ENCODE measurements at regions not wholly inside any gene's neighbourhood (a gene's known extent, or its start where the extent isn't known, plus 50 kb on each side); places are given as distances from the start of the nearest gene placed in this dataset.

GRCh38 chr6:71410164-71410566 lies 121.6 kb downstream of the OGFRL1 start:
- Histone ChIP-seq H3K4me1 (peaks cover 33% of the 10 kb centered on the region), H3K4me3 (no peak overlapping the region)
- no peak for DNase-seq

GRCh38 chr6:71410681-71411080 lies 122.1 kb downstream of the OGFRL1 start:
- ATAC-seq = no peak
- no peak for DNase-seq
- H3K4me3 ChIP-seq = no peak overlapping the region

More at GRCh38 chr6:71410164-71410566, 121.6 kb downstream of the OGFRL1 start:
- Histone ChIP-seq H3K27me3 (no peaks in the 10 kb centered on the region), H3K9me3 (no peaks in the 10 kb centered on the region), H3K36me3 (peaks cover 8% of the 10 kb centered on the region), H3K27ac (no peak overlapping the region)
- ATAC-seq = no peak
- TF ChIP-seq CTCF (IDR thresholded peaks at IDR 0.05) = no peak
- intact Hi-C loops (cut with DNase I) = no loop called here

GRCh38 chr6:71411882-71412281 lies 123.3 kb downstream of the OGFRL1 start:
- ATAC-seq (no peak), DNase-seq (no peak)
- no peaks in the 10 kb centered on the region for H3K27me3 ChIP-seq
- H3K9me3 ChIP-seq = no peaks in the 10 kb centered on the region
- no peak for TF ChIP-seq CTCF (IDR thresholded peaks at IDR 0.05)
- peaks cover 41% of the 10 kb centered on the region for H3K4me1 ChIP-seq
- H3K4me3 ChIP-seq = no peak overlapping the region
- intact Hi-C loops (cut with DNase I) = no loop called here
- peak overlapping the region; percentile 70 for H3K27ac ChIP-seq
- H3K36me3 ChIP-seq = peaks cover 25% of the 10 kb centered on the region

More at GRCh38 chr6:71410681-71411080, 122.1 kb downstream of the OGFRL1 start:
- H3K27ac ChIP-seq = peak overlapping the region; percentile 8
- H3K36me3 ChIP-seq = peaks cover 13% of the 10 kb centered on the region
- no peak for TF ChIP-seq CTCF (IDR thresholded peaks at IDR 0.05)
- H3K27me3 ChIP-seq = no peaks in the 10 kb centered on the region
- peaks cover 38% of the 10 kb centered on the region for H3K4me1 ChIP-seq
- intact Hi-C loops (cut with DNase I) = no loop called here
- no peaks in the 10 kb centered on the region for H3K9me3 ChIP-seq

GRCh38 chr6:71412559-71413140 lies 124.0 kb downstream of the OGFRL1 start:
- TF ChIP-seq CTCF (IDR thresholded peaks at IDR 0.05) = no peak
- no peaks in the 10 kb centered on the region for H3K9me3 ChIP-seq
- peak overlapping the region; percentile 70 for H3K27ac ChIP-seq
- H3K27me3 ChIP-seq = no peaks in the 10 kb centered on the region
- DNase-seq (no peak), ATAC-seq (peak; percentile 68)
- H3K36me3 ChIP-seq = peaks cover 30% of the 10 kb centered on the region
- peak overlapping the region; percentile 14 for H3K4me3 ChIP-seq
- intact Hi-C loops (cut with DNase I) = no loop called here
- H3K4me1 ChIP-seq = peaks cover 48% of the 10 kb centered on the region

GRCh38 chr6:71414486-71414885 lies 125.9 kb downstream of the OGFRL1 start:
- Histone ChIP-seq H3K4me1 (peaks cover 51% of the 10 kb centered on the region), H3K4me3 (peak overlapping the region; percentile 6), H3K36me3 (peaks cover 28% of the 10 kb centered on the region), H3K27me3 (no peaks in the 10 kb centered on the region), H3K9me3 (no peaks in the 10 kb centered on the region), H3K27ac (no peak overlapping the region)
- no peak for ATAC-seq
- intact Hi-C loops (cut with DNase I) = no loop called here
- DNase-seq = no peak
- no peak for TF ChIP-seq CTCF (IDR thresholded peaks at IDR 0.05)

Measured in upper lobe of right lung (tissue), 1 donor.